ENCODE measurements at regions not wholly inside any gene's neighbourhood (a gene's known extent, or its start where the extent isn't known, plus 50 kb on each side); places are given as distances from the start of the nearest gene placed in this dataset.

DNA sequence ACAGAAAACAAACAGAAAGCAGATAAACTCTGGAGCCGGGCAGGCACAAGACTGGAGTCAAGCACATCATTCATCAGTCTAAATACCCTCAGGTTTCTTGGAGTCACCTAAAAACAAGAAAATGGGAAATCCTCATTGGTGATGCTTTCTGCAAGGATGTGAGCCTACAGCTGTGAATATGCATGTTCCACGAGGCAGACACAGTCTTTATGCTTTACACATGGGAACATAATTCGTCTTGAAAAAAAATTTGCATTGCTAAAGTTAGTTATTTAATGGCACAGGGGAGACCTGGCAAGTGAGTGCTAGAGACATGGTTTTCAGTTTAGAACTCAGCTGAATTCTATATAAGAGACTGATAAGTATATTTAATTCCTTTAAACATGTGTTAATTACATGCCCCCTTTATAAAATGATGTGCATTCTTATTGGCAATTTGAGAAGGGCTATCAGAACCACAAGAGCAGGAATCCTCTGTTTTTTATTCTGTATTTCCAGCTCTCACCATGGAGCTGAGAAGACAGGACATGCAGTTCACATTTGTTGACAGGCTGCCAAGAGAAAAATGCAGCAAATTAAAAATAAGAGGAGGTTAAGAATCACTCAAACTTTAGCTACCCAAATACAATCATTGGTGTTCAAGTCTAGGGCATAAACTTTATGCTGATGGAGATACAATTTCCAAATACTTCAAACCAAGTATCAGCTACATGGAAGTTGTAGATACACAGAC, 438.0 kb upstream of the MPDZ start:
- H3K27ac ChIP-seq (ENCODE audit: low read depth in 2 of 2, low read length in 2 of 2): no peak overlapping the region
- DNase-seq (peak in 1 of 5 donors; percentile 26), FAIRE-seq (no peak)
- H3K4me3 ChIP-seq (ENCODE audit: low read length in 3 of 3): no peak overlapping the region
- no peaks in the 10 kb centered on the region for H3K36me3 ChIP-seq (ENCODE audit: control insufficient read depth in 2 of 3, insufficient read depth in 3 of 3, low read length in 3 of 3)
- H3K9me3 ChIP-seq (ENCODE audit: control insufficient read depth in 2 of 3, insufficient read depth in 1 of 3, low read length in 3 of 3): no peaks in the 10 kb centered on the region
- TF ChIP-seq, protein P1, sequence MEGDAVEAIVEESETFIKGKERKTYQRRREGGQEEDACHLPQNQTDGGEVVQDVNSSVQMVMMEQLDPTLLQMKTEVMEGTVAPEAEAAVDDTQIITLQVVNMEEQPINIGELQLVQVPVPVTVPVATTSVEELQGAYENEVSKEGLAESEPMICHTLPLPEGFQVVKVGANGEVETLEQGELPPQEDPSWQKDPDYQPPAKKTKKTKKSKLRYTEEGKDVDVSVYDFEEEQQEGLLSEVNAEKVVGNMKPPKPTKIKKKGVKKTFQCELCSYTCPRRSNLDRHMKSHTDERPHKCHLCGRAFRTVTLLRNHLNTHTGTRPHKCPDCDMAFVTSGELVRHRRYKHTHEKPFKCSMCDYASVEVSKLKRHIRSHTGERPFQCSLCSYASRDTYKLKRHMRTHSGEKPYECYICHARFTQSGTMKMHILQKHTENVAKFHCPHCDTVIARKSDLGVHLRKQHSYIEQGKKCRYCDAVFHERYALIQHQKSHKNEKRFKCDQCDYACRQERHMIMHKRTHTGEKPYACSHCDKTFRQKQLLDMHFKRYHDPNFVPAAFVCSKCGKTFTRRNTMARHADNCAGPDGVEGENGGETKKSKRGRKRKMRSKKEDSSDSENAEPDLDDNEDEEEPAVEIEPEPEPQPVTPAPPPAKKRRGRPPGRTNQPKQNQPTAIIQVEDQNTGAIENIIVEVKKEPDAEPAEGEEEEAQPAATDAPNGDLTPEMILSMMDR (IDR thresholded peaks at IDR 0.05; ENCODE audit: borderline replicate concordance, extremely low read depth, insufficient read depth): no peak
- intact Hi-C loops (cut with DNase I): no loop called here
- no peak overlapping the region for H3K9ac ChIP-seq (ENCODE audit: low read length in 3 of 3)
- peaks cover 0 to 5% (median 5%) of the 10 kb centered on the region in 3 donors for H3K4me1 ChIP-seq (ENCODE audit: control insufficient read depth in 2 of 3, insufficient read depth in 2 of 3, low read depth in 1 of 3, low read length in 3 of 3)
- H3K27me3 ChIP-seq (ENCODE audit: control insufficient read depth, insufficient read depth, low read length): no peaks in the 10 kb centered on the region

DNA sequence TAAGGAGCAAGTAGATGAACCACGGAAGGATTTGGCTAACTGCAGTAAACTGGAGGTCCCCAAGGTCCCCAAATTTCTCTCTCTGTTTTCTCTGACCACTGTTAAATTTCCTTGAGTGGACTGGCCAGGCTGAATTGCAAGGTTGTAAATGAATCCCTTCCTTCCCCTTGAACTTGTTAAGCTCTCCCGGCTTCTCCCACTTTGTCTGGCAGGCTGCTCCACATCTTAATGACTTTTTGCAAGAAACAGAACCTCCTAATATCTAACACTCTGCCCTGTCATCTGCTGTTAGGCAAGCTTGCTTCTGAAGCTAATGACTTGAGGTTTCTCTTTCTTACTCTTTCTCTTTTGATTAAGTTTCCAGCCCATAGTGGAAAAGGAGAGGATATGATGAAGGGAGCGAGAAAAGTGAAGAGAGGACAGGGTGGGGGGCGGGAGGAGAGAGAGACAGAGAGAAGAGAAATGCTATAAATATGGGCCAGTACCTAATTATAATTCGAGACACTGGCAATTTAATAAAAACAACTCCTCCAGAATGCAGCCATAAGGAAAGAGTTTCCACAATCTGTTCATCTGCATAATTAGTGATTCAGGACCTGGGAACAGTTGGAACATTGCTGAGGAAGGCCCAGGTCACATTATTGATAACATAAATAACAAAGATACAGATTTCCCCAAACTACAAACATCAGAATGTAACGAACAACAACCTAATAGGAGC, 437.3 kb upstream of the MPDZ start:
- TF ChIP-seq, protein P1 (IDR thresholded peaks at IDR 0.05; ENCODE audit: borderline replicate concordance, extremely low read depth, insufficient read depth): no peak
- Histone ChIP-seq H3K9ac (ENCODE audit: low read length in 3 of 3) (no peak overlapping the region), H3K9me3 (ENCODE audit: control insufficient read depth in 2 of 3, insufficient read depth in 1 of 3, low read length in 3 of 3) (no peaks in the 10 kb centered on the region), H3K36me3 (ENCODE audit: control insufficient read depth in 2 of 3, insufficient read depth in 3 of 3, low read length in 3 of 3) (no peaks in the 10 kb centered on the region), H3K4me3 (ENCODE audit: low read length in 3 of 3) (no peak overlapping the region), H3K4me1 (ENCODE audit: control insufficient read depth in 2 of 3, insufficient read depth in 2 of 3, low read depth in 1 of 3, low read length in 3 of 3) (peaks cover 0 to 5% (median 5%) of the 10 kb centered on the region in 3 donors), H3K27ac (ENCODE audit: low read depth in 2 of 2, low read length in 2 of 2) (no peak overlapping the region), H3K27me3 (ENCODE audit: control insufficient read depth, insufficient read depth, low read length) (no peaks in the 10 kb centered on the region)
- intact Hi-C loops (cut with DNase I): no loop called here
- peak in 2 of 5 donors; percentile 55 to 59 for DNase-seq
- no peak for FAIRE-seq

DNA sequence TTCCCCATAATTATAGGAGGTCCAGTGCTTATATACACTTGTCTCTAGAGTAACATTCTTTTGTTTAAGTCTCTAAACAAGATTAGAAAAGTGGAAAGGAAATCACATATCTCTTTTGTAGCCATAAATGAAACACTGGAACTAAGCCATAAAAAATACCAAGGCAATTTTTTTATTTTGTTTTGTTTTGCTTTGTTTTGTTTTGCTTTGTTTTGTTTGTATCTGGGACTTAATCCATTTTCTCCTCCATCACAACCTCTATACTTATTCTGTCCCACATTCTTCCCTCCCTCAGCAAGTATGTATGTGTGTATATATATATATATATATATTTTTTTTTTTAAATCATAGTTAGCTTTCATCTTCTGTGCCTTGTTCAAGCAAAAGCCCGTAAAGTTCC, 436.6 kb upstream of the MPDZ start:
- Histone ChIP-seq H3K27ac (ENCODE audit: low read depth in 2 of 2, low read length in 2 of 2) (no peak overlapping the region), H3K4me1 (ENCODE audit: control insufficient read depth in 2 of 3, insufficient read depth in 2 of 3, low read depth in 1 of 3, low read length in 3 of 3) (peaks cover 0 to 5% (median 5%) of the 10 kb centered on the region in 3 donors)
- intact Hi-C loops (cut with DNase I): no loop called here

More for the DNA sequence above, 436.6 kb upstream of the MPDZ start:
- no peaks in the 10 kb centered on the region for H3K36me3 ChIP-seq (ENCODE audit: control insufficient read depth in 2 of 3, insufficient read depth in 3 of 3, low read length in 3 of 3)
- FAIRE-seq: no peak
- H3K9me3 ChIP-seq (ENCODE audit: control insufficient read depth in 2 of 3, insufficient read depth in 1 of 3, low read length in 3 of 3): no peaks in the 10 kb centered on the region
- TF ChIP-seq, protein P1 (IDR thresholded peaks at IDR 0.05; ENCODE audit: borderline replicate concordance, extremely low read depth, insufficient read depth): no peak
- no peaks in the 10 kb centered on the region for H3K27me3 ChIP-seq (ENCODE audit: control insufficient read depth, insufficient read depth, low read length)
- H3K9ac ChIP-seq (ENCODE audit: low read length in 3 of 3): no peak overlapping the region
- no peak overlapping the region for H3K4me3 ChIP-seq (ENCODE audit: low read length in 3 of 3)
- DNase-seq: peak in 1 of 5 donors; percentile 43

Measured in kidney (tissue), 13 donors.